Eye (tissue), 1 donor: ENCODE measurements at regions not wholly inside any gene's neighbourhood (a gene's known extent, or its start where the extent isn't known, plus 50 kb on each side); places are given as distances from the start of the nearest gene placed in this dataset.
"Not testable (repeated sequence)": the region's sequence is repeated elsewhere in the genome, so short reads cannot be mapped to it uniquely, and the experiment has no call there.

Experiments
- DNase-seq: peaks from one replicate; pipeline ENCODE4 v3.0.0-alpha.2; 2015

- not testable (repeated sequence) for DNase-seq
Observed at GRCh38 chr5:99404764-99405302, 476.0 kb upstream of the CHD1 start.

GRCh38 chr5:99400571-99400970 is 471.8 kb upstream of the CHD1 start:
- DNase-seq = not testable (repeated sequence)

- no peak for DNase-seq
Observed at GRCh38 chr5:99398976-99399375, 470.2 kb upstream of the CHD1 start.

- DNase-seq = no peak
Observed at GRCh38 chr5:99386406-99387077, 457.7 kb upstream of the CHD1 start.

- DNase-seq = peak; percentile 45
Observed at GRCh38 chr5:99379187-99379586, 450.4 kb upstream of the CHD1 start.

- no peak for DNase-seq
Observed at GRCh38 chr5:99378443-99378842, 449.6 kb upstream of the CHD1 start.

GRCh38 chr5:99369797-99370593 is 441.2 kb upstream of the CHD1 start:
- no peak for DNase-seq

GRCh38 chr5:99368726-99369125 is 439.9 kb upstream of the CHD1 start:
- no peak for DNase-seq

- DNase-seq = no peak
Observed at GRCh38 chr5:99355881-99356280, 427.1 kb upstream of the CHD1 start.

- no peak for DNase-seq
Observed at GRCh38 chr5:99349787-99350186, 421.0 kb upstream of the CHD1 start.

GRCh38 chr5:99348597-99348996 is 419.8 kb upstream of the CHD1 start:
- DNase-seq = no peak

- DNase-seq = not testable (repeated sequence)
Observed at GRCh38 chr5:99339758-99340157, 411.0 kb upstream of the CHD1 start.

- no peak for DNase-seq
Observed at GRCh38 chr5:99334936-99335335, 406.1 kb upstream of the CHD1 start.

- DNase-seq = no peak
Observed at GRCh38 chr5:99331061-99331460, 402.3 kb upstream of the CHD1 start.

- DNase-seq = peak; percentile 19
Observed at GRCh38 chr5:99320436-99320835, 391.6 kb upstream of the CHD1 start.

- DNase-seq = no peak
Observed at GRCh38 chr5:99317136-99317535, 388.3 kb upstream of the CHD1 start.

- no peak for DNase-seq
Observed at GRCh38 chr5:99316484-99316883, 387.7 kb upstream of the CHD1 start.

GRCh38 chr5:99315413-99316183 is 386.8 kb upstream of the CHD1 start:
- no peak for DNase-seq

- DNase-seq = no peak
Observed at GRCh38 chr5:99314721-99315120, 385.9 kb upstream of the CHD1 start.

GRCh38 chr5:99308131-99308530 is 379.3 kb upstream of the CHD1 start:
- no peak for DNase-seq

GRCh38 chr5:99305045-99305580 is 376.3 kb upstream of the CHD1 start:
- DNase-seq = peak; percentile 52

GRCh38 chr5:99285606-99286005 is 356.8 kb upstream of the CHD1 start:
- no peak for DNase-seq

- no peak for DNase-seq
Observed at GRCh38 chr5:99275128-99275527, 346.3 kb upstream of the CHD1 start.
